Mammary epithelial cell (primary cell): ENCODE measurements at regions not wholly inside any gene's neighbourhood (a gene's known extent, or its start where the extent isn't known, plus 50 kb on each side); places are given as distances from the start of the nearest gene placed in this dataset.

Experiments
- CTCF ChIP-seq, 2 donors: IDR thresholded peaks in 1 of 2; conservative IDR thresholded peaks in 1 of 2; 2 replicates each; pipeline ENCODE4 v1.5.1; 2011 to 2012; ENCODE audit warnings: inconsistent platforms in 2 of 2, low read length in 2 of 2, mild to moderate bottlenecking in 2 of 2, control low read depth in 1 of 2, low read depth in 1 of 2; ENCODE audit not compliant: insufficient read depth in 1 of 2; ENCODE audit errors: extremely low read depth in 1 of 2
- EZH2 ChIP-seq: IDR thresholded peaks from 2 replicates; pipeline ENCODE4 v1.6.1; 2012; ENCODE audit warnings: low read length, inconsistent platforms, borderline replicate concordance

- no peak for TF ChIP-seq CTCF (conservative IDR thresholded peaks at IDR 0.05 in 1 of 2, IDR thresholded peaks at IDR 0.05 in 1 of 2; ENCODE audit: extremely low read depth in 1 of 2, insufficient read depth in 1 of 2, low read depth in 1 of 2, low read length in 2 of 2)
- no peak for TF ChIP-seq EZH2
Measured at GRCh38 chr2:5479265-5479928, 212.8 kb upstream of the SOX11 start.
